IMR-90 (cell line): ENCODE measurements at regions not wholly inside any gene's neighbourhood (a gene's known extent, or its start where the extent isn't known, plus 50 kb on each side); places are given as distances from the start of the nearest gene placed in this dataset.

ENCODE experiments used
- ATAC-seq: fragments of 200-7000 bp; cut with Tn5 transposase; 2 replicates; pipeline ENCODE4 v1.9.1; 2020; ENCODE audit warnings: low read depth, mild to moderate bottlenecking, moderate library complexity
- BruUV-seq: library from RNA; stranded (reverse); fragments of 400-500 nt; replicated peaks from 2 replicates; lab custom pipeline; 2021; lab: Mats Ljungman, UMichigan
- CTCF ChIA-PET: fragments of 300-600 bp; formaldehyde crosslinking; extraction: SDS; loops from one replicate; lab custom pipeline; 2021; ENCODE audit warnings: antibody characterized with exemption; lab: Yijun Ruan, JAX
- POLR2A ChIA-PET: fragments of 300-600 bp; sonication (Branson Sonifier 250); formaldehyde crosslinking; loops from one replicate; lab custom pipeline; 2022; ENCODE audit warnings: antibody characterized with exemption; ENCODE audit not compliant: unreplicated experiment; lab: Charles Lee
- DNase-seq: peaks from one replicate; pipeline ENCODE4 v3.0.0; 2013
- H2AFZ ChIP-seq: replicated peaks from 2 replicates; pipeline ENCODE3; 2013; ENCODE audit warnings: low read length, mild to moderate bottlenecking; ENCODE audit not compliant: poor library complexity
- H2AK5ac ChIP-seq: 2 replicates; pipeline ENCODE4 v1.6.1; 2013; ENCODE audit warnings: low read depth, low read length, inconsistent platforms
- H2AK9ac ChIP-seq: replicated peaks from 2 replicates; pipeline ENCODE3; 2013; ENCODE audit warnings: mild to moderate bottlenecking, low read depth, low read length, moderate library complexity; ENCODE audit not compliant: poor library complexity
- H2BK120ac ChIP-seq: 2 replicates; pipeline ENCODE4 v1.6.1; 2013; ENCODE audit warnings: low read depth, low read length, inconsistent platforms
- H2BK15ac ChIP-seq: 3 replicates; pipeline ENCODE4 v1.6.1; 2013; ENCODE audit warnings: low read depth, low read length, inconsistent platforms
- H2BK20ac ChIP-seq: 2 replicates; pipeline ENCODE4 v1.6.1; 2013; ENCODE audit warnings: low read depth, mild to moderate bottlenecking, inconsistent platforms, low read length, moderate library complexity
- H2BK5ac ChIP-seq: 2 replicates; pipeline ENCODE4 v1.6.1; 2013; ENCODE audit warnings: mild to moderate bottlenecking, low read depth, low read length, inconsistent platforms; ENCODE audit not compliant: poor library complexity, severe bottlenecking
- H3K14ac ChIP-seq: replicated peaks from 2 replicates; pipeline ENCODE4 v1.6.1; 2013; ENCODE audit warnings: low read depth, low read length, inconsistent platforms
- H3K18ac ChIP-seq: 2 replicates; pipeline ENCODE4 v1.6.1; 2013; ENCODE audit warnings: low read depth, low read length, control low read depth
- H3K23ac ChIP-seq: 2 replicates; pipeline ENCODE4 v1.6.1; 2013; ENCODE audit warnings: low read depth, low read length, inconsistent platforms
- H3K27ac ChIP-seq: 2 replicates; pipeline ENCODE4 v1.5.1; 2013; ENCODE audit warnings: mild to moderate bottlenecking, control low read depth, low read length; ENCODE audit not compliant: insufficient read depth
- H3K27me3 ChIP-seq: 2 replicates; pipeline ENCODE4 v1.6.1; 2013; ENCODE audit warnings: low read length; ENCODE audit not compliant: control insufficient read depth, insufficient read depth
- H3K36me3 ChIP-seq: 2 replicates; pipeline ENCODE4 v1.6.1; 2013; ENCODE audit warnings: low read length, mixed read lengths; ENCODE audit not compliant: control insufficient read depth, insufficient read depth
- H3K4ac ChIP-seq: 2 replicates; pipeline ENCODE4 v1.6.1; 2013; ENCODE audit warnings: low read depth, low read length, inconsistent platforms
- H3K4me1 ChIP-seq: 2 replicates; pipeline ENCODE4 v1.6.1; 2013; ENCODE audit warnings: low read length, mixed read lengths; ENCODE audit not compliant: control insufficient read depth, insufficient read depth
- H3K4me2 ChIP-seq: 2 replicates; pipeline ENCODE4 v1.6.1; 2013; ENCODE audit warnings: low read depth, mild to moderate bottlenecking, control low read depth, low read length, moderate library complexity
- H3K4me3 ChIP-seq: 2 replicates; pipeline ENCODE4 v1.5.1; 2013; ENCODE audit warnings: low read depth, mild to moderate bottlenecking, control low read depth, low read length, moderate library complexity; ENCODE audit not compliant: insufficient read depth
- H3K56ac ChIP-seq: 2 replicates; pipeline ENCODE4 v1.6.1; 2013; ENCODE audit warnings: low read length, inconsistent platforms; ENCODE audit not compliant: insufficient read depth; ENCODE audit errors: extremely low read depth
- H3K79me1 ChIP-seq, 2 experiments: 2 replicates each; pipeline ENCODE4 v1.6.1; 2013; ENCODE audit warnings: low read length in 2 of 2, inconsistent platforms in 1 of 2, low read depth in 1 of 2
- H3K9ac ChIP-seq: 2 replicates; pipeline ENCODE4 v1.6.1; 2013; ENCODE audit warnings: low read depth, low read length, control low read depth
- H3K9me1 ChIP-seq: 2 replicates; pipeline ENCODE4 v1.6.1; 2013; ENCODE audit warnings: low read length, inconsistent platforms; ENCODE audit not compliant: insufficient read depth
- H3K9me3 ChIP-seq: 2 replicates; pipeline ENCODE4 v1.6.1; 2013; ENCODE audit warnings: low read length; ENCODE audit not compliant: control insufficient read depth, insufficient read depth
- H4K20me1 ChIP-seq: 2 replicates; pipeline ENCODE4 v1.6.1; 2013; ENCODE audit warnings: low read length, inconsistent platforms; ENCODE audit not compliant: insufficient read depth
- H4K5ac ChIP-seq: 2 replicates; pipeline ENCODE4 v1.6.1; 2013; ENCODE audit warnings: mild to moderate bottlenecking, low read depth, low read length, control low read depth
- H4K8ac ChIP-seq, 2 experiments: 2 replicates each; pipeline ENCODE4 v1.6.1; 2013; ENCODE audit warnings: low read depth in 2 of 2, low read length in 2 of 2, control low read depth in 1 of 2, inconsistent platforms in 1 of 2
- H4K91ac ChIP-seq: 2 replicates; pipeline ENCODE4 v1.6.1; 2013; ENCODE audit warnings: low read depth, low read length, inconsistent platforms; ENCODE audit not compliant: insufficient read depth
- NFE2L2 ChIP-seq: fragments of 150-350 bp; IDR thresholded peaks from 2 replicates; pipeline ENCODE4 v1.6.1; 2016; ENCODE audit warnings: low read depth, mild to moderate bottlenecking, low read length
- POLR2A ChIP-seq: IDR thresholded peaks from 2 replicates; pipeline ENCODE4 v1.6.1; 2012; ENCODE audit warnings: mild to moderate bottlenecking, low read depth, low read length
- USF2 ChIP-seq: fragments of 150-350 bp; IDR thresholded peaks from 2 replicates; pipeline ENCODE4 v1.6.1; 2017; ENCODE audit warnings: mild to moderate bottlenecking, antibody characterized with exemption, low read length, low read depth
- WGBS, 2 experiments: methylation state at CpG; one replicate each; pipeline versions ENCODE4 v1.1.5 to v1.1.7; 2013; ENCODE audit warnings: missing lambda C conversion rate in 2 of 2; ENCODE audit not compliant: insufficient read length in 1 of 2; ENCODE audit errors: extremely low coverage in 2 of 2; 5-methylcytosine and 5-hydroxymethylcytosine counted together
- dilution Hi-C: fragments of 300-500 bp; cut with HindIII; formaldehyde crosslinking; loops from one replicate; pipeline ENCODE4 v1.14.3; 2018; ENCODE audit warnings: low sequenced_read_pairs; ENCODE audit not compliant: unreplicated experiment
- in situ Hi-C: fragments of 300-500 bp; cut with MboI; formaldehyde crosslinking; loops from 3 replicates; pipeline ENCODE4 v1.14.3; 2019; ENCODE audit warnings: low sequenced_read_pairs, inconsistent platforms, mixed read lengths
- intact Hi-C: fragments of 100-400 bp; cut with micrococcal nuclease; formaldehyde crosslinking; loops from 2 replicates; pipeline ENCODE4 v1.10.0; 2022

- Histone ChIP-seq H4K91ac (no peak overlapping the region), H2BK120ac (no peak overlapping the region), H3K9ac (no peak overlapping the region), H4K20me1 (no peaks in the 10 kb centered on the region), H3K18ac (no peak overlapping the region), H3K9me1 (no peaks in the 10 kb centered on the region), H3K4me3 (no peak overlapping the region), H4K8ac (no peak overlapping the region), H3K4me2 (no peak overlapping the region), H2AFZ (no peak overlapping the region), H2BK20ac (no peak overlapping the region), H2AK9ac (no peak overlapping the region), H2AK5ac (no peak overlapping the region), H3K23ac (no peak overlapping the region), H3K4ac (no peak overlapping the region), H3K27me3 (no peaks in the 10 kb centered on the region), H3K4me1 (no peaks in the 10 kb centered on the region), H2BK5ac (no peak overlapping the region), H2BK15ac (no peak overlapping the region), H3K14ac (no peak overlapping the region), H3K56ac (no peak overlapping the region), H4K5ac (no peak overlapping the region), H3K79me1 (no peaks in the 10 kb centered on the region), H3K9me3 (no peaks in the 10 kb centered on the region), H3K27ac (no peak overlapping the region), H3K36me3 (no peaks in the 10 kb centered on the region)
- DNase-seq (no peak), ATAC-seq (no peak)
- in situ Hi-C loops (no loop called here), intact Hi-C loops (no loop called here), dilution Hi-C loops (no loop called here)
- no CpG with 5 or more reads among the region's 1 CpG for WGBS, 2 experiments
- no peak for TF ChIP-seq NFE2L2
- no peak for TF ChIP-seq POLR2A
- no peak for TF ChIP-seq USF2
- no TSS peak for BruUV-seq
- ChIA-PET POLR2A (no interaction called here), CTCF (interaction anchor here (1.2 kb wide), 1 partner anchor 28 kb away, joined by 4 read pairs; no protein-coding TSS in a partner anchor)
Measured at GRCh38 chr12:85688837-85689236, 147.4 kb downstream of the RASSF9 start.
